ENCODE measurements at regions not wholly inside any gene's neighbourhood (a gene's known extent, or its start where the extent isn't known, plus 50 kb on each side); places are given as distances from the start of the nearest gene placed in this dataset.

- no peak for TF ChIP-seq CTCF (IDR thresholded peaks at IDR 0.05)
- Histone ChIP-seq H3K27me3 (ENCODE audit: control insufficient read depth, insufficient read depth, low read length) (no peaks in the 10 kb centered on the region), H3K36me3 (ENCODE audit: control insufficient read depth, insufficient read depth, low read length) (no peaks in the 10 kb centered on the region), H3K9ac (no peak overlapping the region), H3K79me2 (no peaks in the 10 kb centered on the region), H3K4me1 (no peaks in the 10 kb centered on the region), H3K9me3 (ENCODE audit: control insufficient read depth, low read length) (no peaks in the 10 kb centered on the region), H3K4me2 (ENCODE audit: low read length) (no peak overlapping the region), H3K27ac (no peak overlapping the region), H3K4me3 (ENCODE audit: low read depth, low read length) (no peak overlapping the region), H2AFZ (no peak overlapping the region)
Measured at GRCh38 chr11:29029452-29029851, 921.3 kb downstream of the METTL15 start.

- Histone ChIP-seq H3K4me3 (ENCODE audit: low read depth, low read length) (no peak overlapping the region), H3K9me3 (ENCODE audit: control insufficient read depth, low read length) (no peaks in the 10 kb centered on the region), H3K36me3 (ENCODE audit: control insufficient read depth, insufficient read depth, low read length) (no peaks in the 10 kb centered on the region), H2AFZ (no peak overlapping the region), H3K4me1 (no peaks in the 10 kb centered on the region), H3K9ac (no peak overlapping the region), H3K79me2 (no peaks in the 10 kb centered on the region), H3K27ac (no peak overlapping the region), H3K27me3 (ENCODE audit: control insufficient read depth, insufficient read depth, low read length) (no peaks in the 10 kb centered on the region), H3K4me2 (ENCODE audit: low read length) (no peak overlapping the region)
- no peak for TF ChIP-seq CTCF (IDR thresholded peaks at IDR 0.05)
Measured at GRCh38 chr11:29027436-29027835, 919.2 kb downstream of the METTL15 start.

GRCh38 chr11:29026286-29026685 lies 918.1 kb downstream of the METTL15 start:
- Histone ChIP-seq H3K27ac (no peak overlapping the region), H3K9ac (no peak overlapping the region), H3K4me1 (no peaks in the 10 kb centered on the region), H3K9me3 (ENCODE audit: control insufficient read depth, low read length) (no peaks in the 10 kb centered on the region), H3K36me3 (ENCODE audit: control insufficient read depth, insufficient read depth, low read length) (no peaks in the 10 kb centered on the region), H2AFZ (no peak overlapping the region), H3K4me3 (ENCODE audit: low read depth, low read length) (no peak overlapping the region), H3K27me3 (ENCODE audit: control insufficient read depth, insufficient read depth, low read length) (no peaks in the 10 kb centered on the region), H3K4me2 (ENCODE audit: low read length) (no peak overlapping the region), H3K79me2 (no peaks in the 10 kb centered on the region)
- no peak for TF ChIP-seq CTCF (IDR thresholded peaks at IDR 0.05)

GRCh38 chr11:29025001-29025400 lies 916.8 kb downstream of the METTL15 start:
- no peak overlapping the region for H3K27ac ChIP-seq

More at GRCh38 chr11:29025001-29025400, 916.8 kb downstream of the METTL15 start:
- H3K4me1 ChIP-seq, result no peaks in the 10 kb centered on the region
- no peak overlapping the region for H3K9ac ChIP-seq
- H3K79me2 ChIP-seq, result no peaks in the 10 kb centered on the region
- no peaks in the 10 kb centered on the region for H3K36me3 ChIP-seq (ENCODE audit: control insufficient read depth, insufficient read depth, low read length)
- no peak for TF ChIP-seq CTCF (IDR thresholded peaks at IDR 0.05)
- H3K27me3 ChIP-seq (ENCODE audit: control insufficient read depth, insufficient read depth, low read length), result no peaks in the 10 kb centered on the region
- no peaks in the 10 kb centered on the region for H3K9me3 ChIP-seq (ENCODE audit: control insufficient read depth, low read length)
- H3K4me3 ChIP-seq (ENCODE audit: low read depth, low read length), result no peak overlapping the region
- no peak overlapping the region for H2AFZ ChIP-seq
- no peak overlapping the region for H3K4me2 ChIP-seq (ENCODE audit: low read length)

Measured in parathyroid adenoma (tissue), 2 donors.